ENCODE measurements at regions not wholly inside any gene's neighbourhood (a gene's known extent, or its start where the extent isn't known, plus 50 kb on each side); places are given as distances from the start of the nearest gene placed in this dataset.
"Not testable (repeated sequence)": the region's sequence is repeated elsewhere in the genome, so short reads cannot be mapped to it uniquely, and the experiment has no call there.

DNA sequence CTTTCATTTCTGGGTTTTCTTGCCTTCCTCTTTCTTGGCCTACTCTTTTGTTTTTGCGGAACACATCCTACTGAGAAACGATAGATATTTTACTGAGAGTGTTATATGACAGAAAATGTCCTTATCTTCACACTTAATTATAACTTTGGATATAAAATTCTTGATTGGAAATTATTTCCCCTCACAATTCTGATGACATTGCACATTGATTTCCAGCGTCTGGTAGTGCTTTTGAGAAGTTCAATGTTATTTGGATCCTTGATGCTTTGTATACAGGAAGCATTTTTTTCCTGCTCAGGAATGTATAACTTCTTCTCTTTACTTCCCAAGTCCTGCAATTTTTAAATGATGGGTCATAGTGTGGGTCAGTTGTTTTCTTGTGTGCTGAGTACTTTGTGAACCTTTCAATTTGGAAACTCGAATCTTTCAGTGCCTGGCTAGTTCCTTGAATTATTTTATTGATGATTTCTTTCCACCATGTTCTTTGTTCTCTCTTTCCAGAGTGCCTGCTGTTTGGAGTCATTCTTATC, 183.9 kb downstream of the PDCD6IP start:
- no peak for DNase-seq
- ATAC-seq: no peak
- Histone ChIP-seq H3K9me3 (peaks cover 0 to 11% (median 0%) of the 10 kb centered on the region in 11 donors), H3K4me3 (no peak overlapping the region), H3K27ac (no peak overlapping the region), H3K4me1 (no peaks in the 10 kb centered on the region), H3K27me3 (no peaks in the 10 kb centered on the region), H3K36me3 (no peaks in the 10 kb centered on the region)
- intact Hi-C loops (cut with DNase I): no loop called here
- 78 to 84% methylated on average over 4 of the region's 4 CpGs for WGBS, 2 donors
- TF ChIP-seq, protein P1, sequence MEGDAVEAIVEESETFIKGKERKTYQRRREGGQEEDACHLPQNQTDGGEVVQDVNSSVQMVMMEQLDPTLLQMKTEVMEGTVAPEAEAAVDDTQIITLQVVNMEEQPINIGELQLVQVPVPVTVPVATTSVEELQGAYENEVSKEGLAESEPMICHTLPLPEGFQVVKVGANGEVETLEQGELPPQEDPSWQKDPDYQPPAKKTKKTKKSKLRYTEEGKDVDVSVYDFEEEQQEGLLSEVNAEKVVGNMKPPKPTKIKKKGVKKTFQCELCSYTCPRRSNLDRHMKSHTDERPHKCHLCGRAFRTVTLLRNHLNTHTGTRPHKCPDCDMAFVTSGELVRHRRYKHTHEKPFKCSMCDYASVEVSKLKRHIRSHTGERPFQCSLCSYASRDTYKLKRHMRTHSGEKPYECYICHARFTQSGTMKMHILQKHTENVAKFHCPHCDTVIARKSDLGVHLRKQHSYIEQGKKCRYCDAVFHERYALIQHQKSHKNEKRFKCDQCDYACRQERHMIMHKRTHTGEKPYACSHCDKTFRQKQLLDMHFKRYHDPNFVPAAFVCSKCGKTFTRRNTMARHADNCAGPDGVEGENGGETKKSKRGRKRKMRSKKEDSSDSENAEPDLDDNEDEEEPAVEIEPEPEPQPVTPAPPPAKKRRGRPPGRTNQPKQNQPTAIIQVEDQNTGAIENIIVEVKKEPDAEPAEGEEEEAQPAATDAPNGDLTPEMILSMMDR (IDR thresholded peaks at IDR 0.05): no peak

DNA sequence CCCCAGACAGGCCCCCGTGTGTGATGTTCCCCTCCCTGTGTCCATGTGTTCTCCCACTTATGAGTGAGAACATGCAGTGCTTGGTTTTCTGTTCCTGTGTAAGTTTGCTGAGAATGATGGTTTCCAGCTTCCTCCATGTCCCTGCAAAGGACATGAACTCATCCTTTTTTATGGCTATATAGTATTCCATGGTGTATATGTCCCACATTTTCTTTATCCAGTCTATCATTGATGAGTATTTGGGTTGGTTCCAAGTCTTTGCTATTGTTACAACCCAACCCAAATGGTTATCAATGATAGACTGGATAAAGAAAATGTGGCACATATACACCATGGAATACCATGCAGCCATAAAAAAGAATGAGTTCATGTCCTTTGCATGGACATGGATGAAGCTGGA, 184.5 kb downstream of the PDCD6IP start:
- intact Hi-C loops (cut with DNase I); H3K4me1 ChIP-seq; H3K27ac ChIP-seq; H3K4me3 ChIP-seq; ATAC-seq; H3K27me3 ChIP-seq; H3K36me3 ChIP-seq; DNase-seq: not testable (repeated sequence)
- peaks cover 0 to 11% (median 0%) of the 10 kb centered on the region in 11 donors for H3K9me3 ChIP-seq
- 84 to 100% methylated on average over 1 of the region's 1 CpG for WGBS, 2 donors

DNA sequence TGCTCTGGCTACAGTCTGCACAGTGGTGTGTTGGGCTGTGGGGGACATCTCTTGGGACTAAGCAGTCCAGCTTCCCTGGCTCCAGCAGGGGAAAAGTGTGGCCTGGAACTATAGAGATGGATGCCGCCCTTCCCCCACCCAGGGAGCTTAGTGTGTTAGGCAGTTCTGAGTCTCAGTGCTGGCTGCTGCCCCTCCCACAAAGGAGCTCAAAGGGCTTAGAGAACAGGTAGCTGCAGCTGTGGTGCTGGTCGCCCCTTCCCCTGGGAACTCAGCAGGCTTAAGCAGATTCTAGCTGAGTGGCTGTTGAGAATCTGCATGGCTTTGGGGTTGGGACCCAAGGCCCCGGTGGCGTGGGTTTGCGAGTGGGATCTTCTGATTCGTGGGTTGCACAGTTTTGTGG, 190.8 kb downstream of the PDCD6IP start:
- H3K27me3 ChIP-seq: peaks cover 0 to under 1% (median 0%) of the 10 kb centered on the region in 7 donors
- peaks cover 0 to 3% (median 0%) of the 10 kb centered on the region in 11 donors for H3K9me3 ChIP-seq
- WGBS, 2 donors: 84 to 87% methylated on average over 6 of the region's 6 CpGs
- TF ChIP-seq, protein P1 (IDR thresholded peaks at IDR 0.05): no peak
- ATAC-seq (no peak), DNase-seq (no peak)
- intact Hi-C loops (cut with DNase I): no loop called here
- H3K4me3 ChIP-seq: no peak overlapping the region
- no peaks in the 10 kb centered on the region for H3K4me1 ChIP-seq
- H3K36me3 ChIP-seq: no peaks in the 10 kb centered on the region
- H3K27ac ChIP-seq: no peak overlapping the region

DNA sequence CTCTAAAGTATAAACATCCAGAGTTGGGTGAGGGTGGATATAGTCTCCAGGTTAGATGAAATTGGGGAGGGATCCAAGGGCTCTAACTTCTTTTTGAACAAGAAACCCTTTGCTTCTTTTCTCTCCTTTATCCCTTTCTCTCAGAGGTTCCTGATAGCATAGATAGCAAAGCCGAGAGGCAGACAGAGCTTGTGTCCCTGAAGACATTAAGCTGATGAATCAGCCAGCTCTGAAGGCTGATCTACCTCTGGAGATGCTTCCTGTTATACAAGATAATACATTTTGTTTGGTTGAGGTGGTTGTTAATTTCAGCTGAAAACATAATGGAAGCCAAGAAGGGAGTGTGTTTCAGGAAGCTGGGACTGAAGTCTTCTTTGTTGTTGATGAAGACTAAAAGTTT, 193.2 kb downstream of the PDCD6IP start:
- intact Hi-C loops (cut with DNase I): no loop called here
- peaks cover 0 to 6% (median 0%) of the 10 kb centered on the region in 7 donors for H3K27me3 ChIP-seq

DNA sequence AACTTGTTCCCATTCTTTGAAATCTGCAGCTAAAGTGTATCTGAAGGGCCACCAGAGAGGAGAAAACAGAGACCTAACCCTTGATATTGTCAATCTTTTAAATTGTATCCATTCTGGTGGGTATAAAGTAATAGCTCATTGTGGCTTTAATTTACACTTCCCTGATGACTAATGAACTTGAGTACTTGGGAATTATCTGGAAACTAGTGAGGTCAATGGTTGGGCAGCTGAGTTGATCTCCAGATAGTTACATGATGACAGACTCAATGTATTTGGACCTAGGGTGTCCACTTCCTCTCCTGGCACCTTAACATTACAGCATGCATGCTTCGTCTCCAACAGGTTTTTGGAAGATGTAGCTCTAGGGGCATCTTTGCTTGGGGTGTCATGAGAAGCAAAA, 195.2 kb downstream of the PDCD6IP start:
- Histone ChIP-seq H3K36me3 (no peaks in the 10 kb centered on the region), H3K27ac (no peak overlapping the region), H3K4me3 (no peak overlapping the region), H3K9me3 (peaks cover 0 to 10% (median 0%) of the 10 kb centered on the region in 11 donors), H3K4me1 (no peaks in the 10 kb centered on the region), H3K27me3 (peaks cover 0 to 6% (median 0%) of the 10 kb centered on the region in 7 donors)
- TF ChIP-seq, protein P1 (IDR thresholded peaks at IDR 0.05): no peak
- intact Hi-C loops (cut with DNase I): no loop called here
- 86 to 92% methylated on average over 1 of the region's 1 CpG for WGBS, 2 donors
- ATAC-seq: no peak
- no peak for DNase-seq

More for the DNA sequence above, 193.2 kb downstream of the PDCD6IP start:
- H3K9me3 ChIP-seq: peaks cover 0 to 10% (median 0%) of the 10 kb centered on the region in 11 donors
- ATAC-seq (no peak), DNase-seq (no peak)
- WGBS, 2 donors: 32 to 54% methylated on average over 1 of the region's 1 CpG
- TF ChIP-seq, protein P1 (IDR thresholded peaks at IDR 0.05): no peak
- no peaks in the 10 kb centered on the region for H3K4me1 ChIP-seq
- H3K27ac ChIP-seq: no peak overlapping the region
- H3K4me3 ChIP-seq: no peak overlapping the region
- H3K36me3 ChIP-seq: no peaks in the 10 kb centered on the region

Measured in heart right ventricle (tissue), 16 donors.